Suprapubic skin (tissue), 4 donors: ENCODE measurements at regions not wholly inside any gene's neighbourhood (a gene's known extent, or its start where the extent isn't known, plus 50 kb on each side); places are given as distances from the start of the nearest gene placed in this dataset.
"Not testable (repeated sequence)": the region's sequence is repeated elsewhere in the genome, so short reads cannot be mapped to it uniquely, and the experiment has no call there.

Source experiments
- DNase-seq, 2 donors: peaks; one replicate each; pipeline ENCODE4 v3.0.0-alpha.2; 2019; ENCODE audit warnings: low spot score in 2 of 2
- H3K27ac ChIP-seq: fragments of 200-600 bp; sonication (generic); one replicate; pipeline ENCODE4 v1.5.1; 2019
- H3K27me3 ChIP-seq: fragments of 200-600 bp; sonication (generic); one replicate; pipeline ENCODE4 v1.5.1; 2019
- H3K36me3 ChIP-seq: fragments of 200-600 bp; sonication (generic); one replicate; pipeline ENCODE4 v1.5.1; 2019
- H3K4me1 ChIP-seq: fragments of 200-600 bp; sonication (generic); one replicate; pipeline ENCODE4 v1.5.1; 2019
- H3K4me3 ChIP-seq: fragments of 200-600 bp; sonication (generic); one replicate; pipeline ENCODE4 v1.5.1; 2019; ENCODE audit warnings: mild to moderate bottlenecking
- H3K9me3 ChIP-seq: fragments of 200-600 bp; sonication (generic); one replicate; pipeline ENCODE4 v1.5.1; 2019
- CTCF ChIP-seq, 2 donors: fragments of 200-600 bp in 1 of 2; fragments of 450-650 bp in 1 of 2; sonication (generic) in 1 of 2; IDR thresholded peaks; one replicate each; pipeline ENCODE4 v1.5.1; 2016 to 2019; ENCODE audit warnings: antibody characterized with exemption in 2 of 2, mild to moderate bottlenecking in 1 of 2, moderate library complexity in 1 of 2
- EP300 ChIP-seq: sonication (generic); formaldehyde crosslinking; IDR thresholded peaks from one replicate; pipeline ENCODE4 v1.6.1; 2017; ENCODE audit warnings: antibody characterized with exemption
- POLR2A ChIP-seq, 2 donors: fragments of 450-650 bp; IDR thresholded peaks; one replicate each; pipeline ENCODE4 v1.6.1; 2017; ENCODE audit warnings: antibody characterized with exemption in 2 of 2, mild to moderate bottlenecking in 2 of 2, moderate library complexity in 2 of 2
- POLR2AphosphoS5 ChIP-seq, 3 donors: sonication (generic); formaldehyde crosslinking; IDR thresholded peaks; one replicate each; pipeline ENCODE4 v1.6.1; 2017; ENCODE audit warnings: antibody characterized with exemption in 3 of 3
- WGBS: methylation state at CpG from one replicate; pipeline ENCODE4 v1.1.5; 2018; 5-methylcytosine and 5-hydroxymethylcytosine counted together

- Histone ChIP-seq H3K27me3 (no peaks in the 10 kb centered on the region), H3K9me3 (no peaks in the 10 kb centered on the region), H3K4me3 (no peak overlapping the region), H3K4me1 (no peaks in the 10 kb centered on the region), H3K27ac (no peak overlapping the region), H3K36me3 (no peaks in the 10 kb centered on the region)
- no peak for DNase-seq
- TF ChIP-seq POLR2AphosphoS5 (IDR thresholded peaks at IDR 0.05) (no peak), EP300 (no peak), CTCF (IDR thresholded peaks at IDR 0.05) (no peak), POLR2A (IDR thresholded peaks at IDR 0.05) (no peak)
- WGBS: 86% methylated on average over 16 of the region's 19 CpGs
Measured at GRCh38 chr9:30349526-30350513, 2034.6 kb upstream of the ACO1 start.

GRCh38 chr9:30356221-30356620, 2028.2 kb upstream of the ACO1 start:
- no peak for DNase-seq
- WGBS: 88% methylated on average over 4 of the region's 4 CpGs
- Histone ChIP-seq H3K27ac (no peak overlapping the region), H3K27me3 (no peaks in the 10 kb centered on the region), H3K4me3 (no peak overlapping the region), H3K36me3 (no peaks in the 10 kb centered on the region), H3K9me3 (no peaks in the 10 kb centered on the region), H3K4me1 (no peaks in the 10 kb centered on the region)
- TF ChIP-seq EP300 (no peak), POLR2AphosphoS5 (IDR thresholded peaks at IDR 0.05) (no peak), POLR2A (IDR thresholded peaks at IDR 0.05) (no peak), CTCF (IDR thresholded peaks at IDR 0.05) (no peak)

- no peak for DNase-seq
- no peak for TF ChIP-seq CTCF (IDR thresholded peaks at IDR 0.05)
- TF ChIP-seq EP300: no peak
- no peak for TF ChIP-seq POLR2AphosphoS5 (IDR thresholded peaks at IDR 0.05)
- no peak for TF ChIP-seq POLR2A (IDR thresholded peaks at IDR 0.05)
- Histone ChIP-seq H3K36me3 (no peaks in the 10 kb centered on the region), H3K27me3 (no peaks in the 10 kb centered on the region), H3K27ac (no peak overlapping the region), H3K9me3 (no peaks in the 10 kb centered on the region), H3K4me3 (no peak overlapping the region), H3K4me1 (no peaks in the 10 kb centered on the region)
Measured at GRCh38 chr9:30362373-30362772, 2022.1 kb upstream of the ACO1 start.

GRCh38 chr9:30366140-30366539, 2018.3 kb upstream of the ACO1 start:
- 68% methylated on average over 4 of the region's 4 CpGs for WGBS
- DNase-seq, H3K27me3 ChIP-seq, H3K9me3 ChIP-seq, H3K4me1 ChIP-seq, H3K36me3 ChIP-seq, H3K4me3 ChIP-seq, H3K27ac ChIP-seq: not testable (repeated sequence)

GRCh38 chr9:30382271-30382670, 2002.2 kb upstream of the ACO1 start:
- TF ChIP-seq POLR2A (IDR thresholded peaks at IDR 0.05): no peak
- TF ChIP-seq CTCF (IDR thresholded peaks at IDR 0.05): no peak
- TF ChIP-seq EP300: no peak
- TF ChIP-seq POLR2AphosphoS5 (IDR thresholded peaks at IDR 0.05): no peak
- no peak overlapping the region for H3K4me3 ChIP-seq
- no peaks in the 10 kb centered on the region for H3K9me3 ChIP-seq
- no peak for DNase-seq
- no peaks in the 10 kb centered on the region for H3K36me3 ChIP-seq
- WGBS: 81% methylated on average over 2 of the region's 2 CpGs
- H3K27me3 ChIP-seq: no peaks in the 10 kb centered on the region
- H3K4me1 ChIP-seq: no peaks in the 10 kb centered on the region
- H3K27ac ChIP-seq: no peak overlapping the region
